ENCODE measurements at regions not wholly inside any gene's neighbourhood (a gene's known extent, or its start where the extent isn't known, plus 50 kb on each side); places are given as distances from the start of the nearest gene placed in this dataset.
"Not testable (repeated sequence)": the region's sequence is repeated elsewhere in the genome, so short reads cannot be mapped to it uniquely, and the experiment has no call there.

DNA sequence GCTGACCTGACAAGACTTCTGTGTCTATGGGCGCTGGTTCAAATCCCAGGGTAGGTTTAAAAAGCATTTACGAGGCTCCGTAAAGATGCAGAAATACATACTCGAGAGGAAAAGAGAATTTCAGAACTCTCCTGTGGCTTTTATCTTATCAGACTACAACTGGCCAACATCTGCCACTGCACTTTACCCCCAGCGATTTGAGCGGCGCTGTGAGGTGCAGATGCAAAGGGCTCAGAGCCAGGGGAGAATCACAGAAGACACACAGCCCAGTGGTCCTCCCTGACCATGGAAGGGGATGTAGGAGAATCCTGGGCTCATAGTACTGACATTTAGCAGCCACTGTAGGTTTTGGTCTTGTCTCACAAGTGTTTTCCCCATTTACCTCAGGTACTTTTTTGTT, 307.2 kb upstream of the ZNF722 start:
- H3K79me2 ChIP-seq (ENCODE audit: control insufficient read depth in 1 of 2, insufficient read depth in 2 of 2, low read length in 2 of 2); H3K27me3 ChIP-seq (replicated peaks in 1 of 4; ENCODE audit: control insufficient read depth in 3 of 4, extremely low read depth in 1 of 4, insufficient read depth in 3 of 4, low read length in 3 of 4); H3K4me1 ChIP-seq (replicated peaks in 1 of 4; ENCODE audit: control insufficient read depth in 3 of 4, insufficient read depth in 4 of 4, low read length in 3 of 4); H3K79me1 ChIP-seq (ENCODE audit: low read depth, low read length); H2AK5ac ChIP-seq (ENCODE audit: low read depth, low read length); H3K9ac ChIP-seq (replicated peaks in 1 of 4; ENCODE audit: extremely low read depth in 1 of 4, low read depth in 3 of 4, low read length in 3 of 4); DNase-seq (ENCODE audit: low read depth in 1 of 2, low spot score in 2 of 2); H3K56ac ChIP-seq (replicated peaks; ENCODE audit: insufficient read length, low read depth, low read length); H2BK15ac ChIP-seq (ENCODE audit: low read length); H2BK12ac ChIP-seq (ENCODE audit: low read depth, low read length); H4K8ac ChIP-seq (ENCODE audit: extremely low read depth, insufficient read depth, low read length); H4K20me1 ChIP-seq (replicated peaks in 1 of 2; ENCODE audit: control insufficient read depth in 1 of 2, insufficient read depth in 2 of 2, low read length in 2 of 2); H2AFZ ChIP-seq (ENCODE audit: low read length); H3K27ac ChIP-seq (ENCODE audit: low read depth, low read length); H3K4me2 ChIP-seq (ENCODE audit: insufficient read depth in 1 of 2, low read depth in 2 of 2, low read length in 2 of 2); H3K14ac ChIP-seq (ENCODE audit: insufficient read length); H3K23ac ChIP-seq (ENCODE audit: insufficient read length); H2BK20ac ChIP-seq (ENCODE audit: low read length); H4K91ac ChIP-seq (replicated peaks; ENCODE audit: insufficient read length, low read length); H3K23me2 ChIP-seq (ENCODE audit: low read depth, low read length); H2BK120ac ChIP-seq (replicated peaks; ENCODE audit: low read depth, low read length); H3K18ac ChIP-seq (ENCODE audit: extremely low read depth, low read length); H3K4me3 ChIP-seq (ENCODE audit: extremely low read depth in 1 of 4, insufficient read depth in 2 of 4, low read depth in 3 of 4, low read length in 4 of 4); H3K36me3 ChIP-seq (ENCODE audit: control insufficient read depth in 2 of 4, insufficient read depth in 4 of 4, low read length in 3 of 4); H2BK5ac ChIP-seq (ENCODE audit: low read depth, low read length); POLR2A ChIA-PET (ENCODE audit: partially characterized antibody); FAIRE-seq; CTCF ChIA-PET (ENCODE audit: partially characterized antibody); H3K4ac ChIP-seq (replicated peaks; ENCODE audit: insufficient read length, low read depth, low read length); H4K5ac ChIP-seq (ENCODE audit: insufficient read length, low read depth, low read length): not testable (repeated sequence)
- WGBS, 2 experiments (ENCODE audit: extremely low coverage in 1 of 2, insufficient coverage in 1 of 2, insufficient read length in 1 of 2, insufficient replicate concordance in 2 of 2, low coverage in 1 of 2, low lambda C conversion rate in 2 of 2, missing lambda C conversion rate in 1 of 2): 87% methylated on average over 3 of the region's 7 CpGs; no CpG with 5 or more reads in 1 of the 2 experiments
- H3K9me3 ChIP-seq (ENCODE audit: insufficient read depth in 2 of 2, low read depth in 1 of 2, low read length in 1 of 2): peaks cover 0 to 13% of the 10 kb centered on the region in 2 experiments; a peak in 2 of 4 replicates

GRCh38 chr7:63694296-63694695, 304.4 kb upstream of the ZNF722 start:
- H2AFZ ChIP-seq (ENCODE audit: low read length); H3K4me1 ChIP-seq (replicated peaks in 1 of 4; ENCODE audit: control insufficient read depth in 3 of 4, insufficient read depth in 4 of 4, low read length in 3 of 4); H2BK20ac ChIP-seq (ENCODE audit: low read length); H3K79me2 ChIP-seq (ENCODE audit: control insufficient read depth in 1 of 2, insufficient read depth in 2 of 2, low read length in 2 of 2); H3K23ac ChIP-seq (ENCODE audit: insufficient read length); H3K18ac ChIP-seq (ENCODE audit: extremely low read depth, low read length); H3K4me2 ChIP-seq (ENCODE audit: insufficient read depth in 1 of 2, low read depth in 2 of 2, low read length in 2 of 2); CTCF ChIA-PET (ENCODE audit: partially characterized antibody); H2BK12ac ChIP-seq (ENCODE audit: low read depth, low read length); H3K14ac ChIP-seq (ENCODE audit: insufficient read length); H3K27ac ChIP-seq (ENCODE audit: low read depth, low read length); H3K23me2 ChIP-seq (ENCODE audit: low read depth, low read length); H4K8ac ChIP-seq (ENCODE audit: extremely low read depth, insufficient read depth, low read length); H3K27me3 ChIP-seq (replicated peaks in 1 of 4; ENCODE audit: control insufficient read depth in 3 of 4, extremely low read depth in 1 of 4, insufficient read depth in 3 of 4, low read length in 3 of 4); POLR2A ChIA-PET (ENCODE audit: partially characterized antibody); H4K91ac ChIP-seq (replicated peaks; ENCODE audit: insufficient read length, low read length); H2BK15ac ChIP-seq (ENCODE audit: low read length); H3K4ac ChIP-seq (replicated peaks; ENCODE audit: insufficient read length, low read depth, low read length); H2AK5ac ChIP-seq (ENCODE audit: low read depth, low read length); H3K9ac ChIP-seq (replicated peaks in 1 of 4; ENCODE audit: extremely low read depth in 1 of 4, low read depth in 3 of 4, low read length in 3 of 4); H3K36me3 ChIP-seq (ENCODE audit: control insufficient read depth in 2 of 4, insufficient read depth in 4 of 4, low read length in 3 of 4); H4K20me1 ChIP-seq (replicated peaks in 1 of 2; ENCODE audit: control insufficient read depth in 1 of 2, insufficient read depth in 2 of 2, low read length in 2 of 2); FAIRE-seq; H3K56ac ChIP-seq (replicated peaks; ENCODE audit: insufficient read length, low read depth, low read length); H3K4me3 ChIP-seq (ENCODE audit: extremely low read depth in 1 of 4, insufficient read depth in 2 of 4, low read depth in 3 of 4, low read length in 4 of 4); H2BK120ac ChIP-seq (replicated peaks; ENCODE audit: low read depth, low read length); H4K5ac ChIP-seq (ENCODE audit: insufficient read length, low read depth, low read length); H2BK5ac ChIP-seq (ENCODE audit: low read depth, low read length); DNase-seq (ENCODE audit: low read depth in 1 of 2, low spot score in 2 of 2); H3K79me1 ChIP-seq (ENCODE audit: low read depth, low read length): not testable (repeated sequence)
- WGBS, 2 experiments (ENCODE audit: extremely low coverage in 1 of 2, insufficient coverage in 1 of 2, insufficient read length in 1 of 2, insufficient replicate concordance in 2 of 2, low coverage in 1 of 2, low lambda C conversion rate in 2 of 2, missing lambda C conversion rate in 1 of 2): no CpG with 5 or more reads among the region's 41 CpGs
- H3K9me3 ChIP-seq (ENCODE audit: insufficient read depth in 2 of 2, low read depth in 1 of 2, low read length in 1 of 2): peaks cover 0 to 13% of the 10 kb centered on the region in 2 experiments; a peak in 3 of 4 replicates
